Trophoblast cell (in vitro differentiated cells and primary cell): ENCODE measurements at regions not wholly inside any gene's neighbourhood (a gene's known extent, or its start where the extent isn't known, plus 50 kb on each side); places are given as distances from the start of the nearest gene placed in this dataset.

ENCODE experiments used
- DNase-seq, 2 donors: peaks; one replicate each; pipeline ENCODE4 v3.0.0-alpha.2; 2016
- H2AFZ ChIP-seq: 2 replicates; pipeline ENCODE4 v1.6.1; 2013; ENCODE audit warnings: low read length, moderate library complexity, mild to moderate bottlenecking; ENCODE audit not compliant: insufficient read depth, poor library complexity
- H2AK5ac ChIP-seq: 2 replicates; pipeline ENCODE4 v1.6.1; 2013; ENCODE audit warnings: mild to moderate bottlenecking, low read length
- H2BK120ac ChIP-seq: 2 replicates; pipeline ENCODE4 v1.6.1; 2013; ENCODE audit warnings: low read length, mild to moderate bottlenecking, moderate library complexity; ENCODE audit not compliant: insufficient read depth, poor library complexity
- H2BK12ac ChIP-seq: 2 replicates; pipeline ENCODE4 v1.6.1; 2013; ENCODE audit warnings: mild to moderate bottlenecking, low read length, moderate library complexity
- H2BK5ac ChIP-seq: 2 replicates; pipeline ENCODE4 v1.6.1; 2013; ENCODE audit warnings: low read length, low read depth, moderate library complexity, mild to moderate bottlenecking; ENCODE audit not compliant: poor library complexity
- H3K14ac ChIP-seq: 2 replicates; pipeline ENCODE4 v1.6.1; 2013; ENCODE audit warnings: mild to moderate bottlenecking, low read length
- H3K18ac ChIP-seq: 2 replicates; pipeline ENCODE4 v1.6.1; 2013; ENCODE audit warnings: mild to moderate bottlenecking, low read length
- H3K23ac ChIP-seq: 2 replicates; pipeline ENCODE4 v1.6.1; 2013; ENCODE audit warnings: low read length
- H3K27ac ChIP-seq: 2 replicates; pipeline ENCODE4 v1.5.1; 2013; ENCODE audit warnings: low read depth, mild to moderate bottlenecking, inconsistent platforms, low read length, moderate library complexity
- H3K27me3 ChIP-seq: 2 replicates; pipeline ENCODE4 v1.6.1; 2013; ENCODE audit warnings: inconsistent platforms, mild to moderate bottlenecking, low read length, moderate library complexity; ENCODE audit not compliant: insufficient read depth
- H3K36me3 ChIP-seq, 2 experiments: 1 replicate in 1 of 2; 2 replicates in 1 of 2; pipeline ENCODE4 v1.6.1; 2013; ENCODE audit warnings: low read length in 2 of 2, mild to moderate bottlenecking in 2 of 2, moderate library complexity in 1 of 2; ENCODE audit not compliant: insufficient read depth in 2 of 2, control insufficient read depth in 1 of 2
- H3K4ac ChIP-seq: 2 replicates; pipeline ENCODE4 v1.6.1; 2013; ENCODE audit warnings: low read depth, mild to moderate bottlenecking, low read length, moderate library complexity
- H3K4me1 ChIP-seq, 2 experiments: 1 replicate in 1 of 2; 2 replicates in 1 of 2; pipeline ENCODE4 v1.6.1; 2013; ENCODE audit warnings: low read length in 2 of 2, mild to moderate bottlenecking in 2 of 2, moderate library complexity in 1 of 2; ENCODE audit not compliant: insufficient read depth in 2 of 2, control insufficient read depth in 1 of 2
- H3K4me2 ChIP-seq: 2 replicates; pipeline ENCODE4 v1.6.1; 2013; ENCODE audit warnings: inconsistent platforms, mild to moderate bottlenecking, low read length, moderate library complexity
- H3K4me3 ChIP-seq: 2 replicates; pipeline ENCODE4 v1.5.1; 2013; ENCODE audit warnings: mild to moderate bottlenecking, low read depth, low read length, inconsistent platforms
- H3K79me1 ChIP-seq: one replicate; pipeline ENCODE4 v1.6.1; 2013; ENCODE audit warnings: low read length
- H3K79me2 ChIP-seq: 2 replicates; pipeline ENCODE4 v1.6.1; 2013; ENCODE audit warnings: low read length, mild to moderate bottlenecking; ENCODE audit not compliant: control insufficient read depth, insufficient read depth, poor library complexity
- H3K9ac ChIP-seq: 2 replicates; pipeline ENCODE4 v1.6.1; 2013; ENCODE audit warnings: mild to moderate bottlenecking, low read length
- H3K9me3 ChIP-seq: 2 replicates; pipeline ENCODE4 v1.6.1; 2013; ENCODE audit warnings: low read depth, mild to moderate bottlenecking, control low read depth, inconsistent platforms, low read length; ENCODE audit not compliant: insufficient read depth
- H4K12ac ChIP-seq: 2 replicates; pipeline ENCODE4 v1.6.1; 2013; ENCODE audit warnings: low read depth, mild to moderate bottlenecking, low read length, moderate library complexity
- H4K8ac ChIP-seq: 2 replicates; pipeline ENCODE4 v1.6.1; 2013; ENCODE audit warnings: low read depth, mild to moderate bottlenecking, low read length, moderate library complexity
- H4K91ac ChIP-seq: one replicate; pipeline ENCODE4 v1.6.1; 2013; ENCODE audit warnings: low read depth, mild to moderate bottlenecking, low read length, moderate library complexity
- WGBS: extraction: QIAGEN DNeasy Blood & Tissue Kit; methylation state at CpG from one replicate; pipeline ENCODE4 v1.1.7; 2013; ENCODE audit warnings: missing lambda C conversion rate; ENCODE audit not compliant: insufficient read length, insufficient coverage; ENCODE audit errors: extremely low coverage; 5-methylcytosine and 5-hydroxymethylcytosine counted together

DNA sequence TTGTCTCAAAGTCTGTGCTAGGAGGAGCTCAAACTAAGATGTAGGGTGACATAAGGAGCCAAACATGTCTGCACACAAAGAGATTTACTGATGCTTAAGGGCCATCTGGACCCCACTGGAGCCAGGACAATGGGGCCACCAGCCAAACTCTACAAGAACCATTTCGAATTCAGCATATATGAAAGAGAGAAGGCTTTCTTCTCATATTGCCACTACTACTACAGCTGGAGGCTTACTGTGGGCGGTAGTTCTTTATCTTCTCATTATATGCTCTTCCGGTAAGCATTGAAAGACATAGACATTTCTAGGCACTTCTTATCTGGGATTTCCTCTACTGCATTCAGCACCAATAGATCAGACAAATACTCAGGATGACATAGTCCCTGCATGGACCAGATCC, 404.4 kb upstream of the PROK2 start:
- Histone ChIP-seq H3K4me2 (no peak overlapping the region), H3K9me3 (no peaks in the 10 kb centered on the region), H3K4ac (no peak overlapping the region), H3K14ac (no peak overlapping the region), H3K27ac (no peak overlapping the region), H3K4me1 (no peaks in the 10 kb centered on the region), H3K23ac (no peak overlapping the region), H2BK120ac (no peak overlapping the region), H3K36me3 (no peaks in the 10 kb centered on the region), H2BK5ac (no peak overlapping the region), H3K4me3 (no peak overlapping the region), H4K91ac (no peak overlapping the region), H3K9ac (no peak overlapping the region), H3K27me3 (no peaks in the 10 kb centered on the region), H3K79me1 (no peaks in the 10 kb centered on the region), H2AK5ac (no peak overlapping the region), H3K79me2 (no peaks in the 10 kb centered on the region), H4K12ac (no peak overlapping the region), H4K8ac (no peak overlapping the region), H2BK12ac (no peak overlapping the region), H2AFZ (no peak overlapping the region), H3K18ac (no peak overlapping the region)
- no CpG with 5 or more reads among the region's 3 CpGs for WGBS
- DNase-seq, result no peak

DNA sequence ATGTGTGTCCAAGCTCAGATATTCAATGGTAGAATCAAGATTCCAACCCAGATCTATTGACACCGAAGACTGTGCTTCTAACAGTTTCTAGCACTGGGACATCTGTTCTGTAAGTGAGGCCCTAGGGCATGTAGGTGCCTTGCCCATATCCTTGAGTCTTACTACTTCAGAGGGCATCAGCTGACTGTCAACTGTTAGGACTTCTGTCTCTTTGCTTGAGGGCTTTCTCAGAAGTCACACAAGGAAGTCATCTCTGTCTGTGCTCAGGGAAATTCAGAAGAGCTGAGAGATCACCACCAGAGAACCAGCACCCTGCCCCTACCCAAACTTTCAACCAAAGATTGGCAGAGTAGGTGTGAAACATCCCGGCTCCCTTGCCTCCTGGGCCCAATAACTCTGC, 403.6 kb upstream of the PROK2 start:
- Histone ChIP-seq H3K23ac (no peak overlapping the region), H3K9me3 (no peaks in the 10 kb centered on the region), H4K12ac (no peak overlapping the region), H3K4me3 (no peak overlapping the region), H3K9ac (no peak overlapping the region), H3K27ac (no peak overlapping the region), H3K14ac (no peak overlapping the region), H3K4ac (no peak overlapping the region), H2AFZ (no peak overlapping the region), H3K4me1 (no peaks in the 10 kb centered on the region), H2BK12ac (no peak overlapping the region), H3K79me1 (no peaks in the 10 kb centered on the region), H2AK5ac (no peak overlapping the region), H3K27me3 (no peaks in the 10 kb centered on the region), H3K79me2 (no peaks in the 10 kb centered on the region), H2BK120ac (no peak overlapping the region), H3K4me2 (no peak overlapping the region), H3K18ac (no peak overlapping the region), H4K8ac (no peak overlapping the region), H3K36me3 (no peaks in the 10 kb centered on the region), H4K91ac (no peak overlapping the region), H2BK5ac (no peak overlapping the region)
- no peak for DNase-seq
- no CpG with 5 or more reads among the region's 2 CpGs for WGBS

DNA sequence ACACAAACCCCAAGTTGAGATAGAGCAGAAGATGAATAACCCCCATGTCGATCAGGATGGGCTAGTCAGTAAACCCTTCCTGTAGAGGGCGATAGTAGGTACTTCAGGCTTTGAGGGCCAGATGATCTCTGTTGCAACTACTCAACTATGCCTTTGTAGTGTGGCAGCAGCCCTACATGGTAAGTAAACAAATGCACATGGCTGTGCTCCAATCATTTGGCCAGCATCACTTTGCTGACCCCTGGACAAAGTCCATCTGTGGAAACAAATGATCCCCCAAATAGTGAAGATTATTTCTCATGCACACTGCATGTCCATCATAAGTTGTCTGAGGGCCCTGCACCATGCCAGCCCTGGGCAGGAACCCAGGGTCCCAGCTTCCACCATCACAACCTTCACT, 402.2 kb upstream of the PROK2 start:
- no peak overlapping the region for H3K18ac ChIP-seq
- H3K23ac ChIP-seq, result peak overlapping the region; percentile 34
- H3K9ac ChIP-seq, result peak overlapping the region; percentile 7
- WGBS, result no CpG with 5 or more reads among the region's 2 CpGs
- no peak overlapping the region for H4K12ac ChIP-seq
- H3K9me3 ChIP-seq, result no peaks in the 10 kb centered on the region
- H3K14ac ChIP-seq, result no peak overlapping the region
- H4K8ac ChIP-seq, result no peak overlapping the region
- no peaks in the 10 kb centered on the region for H3K4me1 ChIP-seq
- no peaks in the 10 kb centered on the region for H3K79me2 ChIP-seq
- DNase-seq, result peak in 1 of 2 donors; percentile 8
- no peak overlapping the region for H2BK120ac ChIP-seq
- H3K79me1 ChIP-seq, result no peaks in the 10 kb centered on the region
- no peak overlapping the region for H2BK5ac ChIP-seq
- no peak overlapping the region for H2AFZ ChIP-seq
- no peaks in the 10 kb centered on the region for H3K27me3 ChIP-seq
- no peak overlapping the region for H3K27ac ChIP-seq
- H3K4me3 ChIP-seq, result no peak overlapping the region
- no peaks in the 10 kb centered on the region for H3K36me3 ChIP-seq
- H2BK12ac ChIP-seq, result no peak overlapping the region
- H4K91ac ChIP-seq, result no peak overlapping the region
- H3K4ac ChIP-seq, result no peak overlapping the region
- no peak overlapping the region for H3K4me2 ChIP-seq
- no peak overlapping the region for H2AK5ac ChIP-seq

DNA sequence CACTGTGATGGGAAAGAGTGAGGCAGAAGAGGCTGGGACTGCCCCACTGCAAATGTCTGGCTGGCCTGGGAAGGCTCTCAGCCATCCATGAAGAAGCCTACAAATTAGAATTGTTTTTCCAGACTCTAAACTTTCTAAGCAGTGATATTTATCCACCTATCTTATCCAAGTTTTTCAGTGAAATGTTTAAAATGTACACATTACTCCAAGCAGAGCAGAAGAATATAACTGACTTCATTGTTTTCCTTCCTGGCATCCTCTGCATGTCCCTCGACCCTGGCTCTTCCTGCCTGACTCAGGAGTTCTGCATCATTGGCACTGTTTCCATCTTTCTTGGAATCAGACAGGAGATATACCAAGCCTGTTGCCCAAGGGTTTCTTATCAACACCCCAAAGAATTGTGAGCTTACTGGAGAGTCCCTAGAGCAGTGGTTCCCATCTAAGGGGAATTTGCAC, 401.5 kb upstream of the PROK2 start:
- H2BK12ac ChIP-seq, result no peak overlapping the region
- no peaks in the 10 kb centered on the region for H3K79me2 ChIP-seq
- DNase-seq, result no peak
- no peaks in the 10 kb centered on the region for H3K9me3 ChIP-seq
- H3K79me1 ChIP-seq, result no peaks in the 10 kb centered on the region
- no peak overlapping the region for H4K12ac ChIP-seq
- H3K36me3 ChIP-seq, result no peaks in the 10 kb centered on the region
- no peak overlapping the region for H3K9ac ChIP-seq
- H3K4me3 ChIP-seq, result no peak overlapping the region
- H3K4me1 ChIP-seq, result no peaks in the 10 kb centered on the region
- no peak overlapping the region for H2AK5ac ChIP-seq
- H3K18ac ChIP-seq, result no peak overlapping the region
- H3K14ac ChIP-seq, result no peak overlapping the region
- H2BK120ac ChIP-seq, result no peak overlapping the region
- H4K91ac ChIP-seq, result no peak overlapping the region
- no peak overlapping the region for H3K4ac ChIP-seq
- no peak overlapping the region for H3K23ac ChIP-seq
- H2BK5ac ChIP-seq, result no peak overlapping the region
- no peak overlapping the region for H3K4me2 ChIP-seq
- no peak overlapping the region for H3K27ac ChIP-seq
- no peak overlapping the region for H2AFZ ChIP-seq
- H4K8ac ChIP-seq, result no peak overlapping the region
- H3K27me3 ChIP-seq, result no peaks in the 10 kb centered on the region
- no CpG with 5 or more reads among the region's 1 CpG for WGBS
